Panc1 (cell line): ENCODE measurements at regions not wholly inside any gene's neighbourhood (a gene's known extent, or its start where the extent isn't known, plus 50 kb on each side); places are given as distances from the start of the nearest gene placed in this dataset.

ENCODE experiments used
- ATAC-seq: fragments of 200-7000 bp; cut with Tn5 transposase; 2 replicates; pipeline ENCODE4 v1.9.1; 2020; ENCODE audit warnings: mild to moderate bottlenecking, moderate library complexity
- BruUV-seq: library from RNA; stranded (reverse); fragments of 400-500 nt; replicated peaks from 2 replicates; lab custom pipeline; 2021; lab: Mats Ljungman, UMichigan
- CTCF ChIA-PET: fragments of 300-600 bp; sonication (Branson Sonifier 250); formaldehyde crosslinking; loops from one replicate; lab custom pipeline; 2022; ENCODE audit warnings: antibody characterized with exemption; lab: Charles Lee
- POLR2A ChIA-PET: fragments of 300-600 bp; sonication (Branson Sonifier 250); formaldehyde crosslinking; loops from one replicate; lab custom pipeline; 2022; ENCODE audit warnings: antibody characterized with exemption; lab: Charles Lee
- DNase-seq: peaks from one replicate; pipeline ENCODE4 v3.0.0-alpha.2; 2010; ENCODE audit warnings: low read depth, low spot score
- H3K27ac ChIP-seq: 2 replicates; pipeline ENCODE4 v1.5.1; 2011; ENCODE audit warnings: mild to moderate bottlenecking, low read length, inconsistent platforms
- H3K27me3 ChIP-seq: fragments of 200-500 bp; sonication (Bioruptor generic); 2 replicates; pipeline ENCODE4 v1.6.0; 2014; ENCODE audit warnings: low read length, inconsistent platforms; ENCODE audit not compliant: control insufficient read depth, insufficient read depth
- H3K36me3 ChIP-seq: fragments of 200-500 bp; sonication (Bioruptor generic); 2 replicates; pipeline ENCODE4 v1.5.1; 2014; ENCODE audit warnings: inconsistent platforms, mild to moderate bottlenecking, low read length, moderate library complexity; ENCODE audit not compliant: control insufficient read depth, insufficient read depth
- H3K4me1 ChIP-seq: 2 replicates; pipeline ENCODE4 v1.5.1; 2011; ENCODE audit warnings: inconsistent platforms, mild to moderate bottlenecking, low read length, moderate library complexity; ENCODE audit not compliant: control insufficient read depth, insufficient read depth
- H3K4me3 ChIP-seq, 2 experiments: 2 replicates each; pipeline ENCODE4 v1.5.1; 2011 to 2012; ENCODE audit warnings: low read depth in 2 of 2, low read length in 2 of 2, mild to moderate bottlenecking in 2 of 2, inconsistent platforms in 1 of 2, moderate library complexity in 1 of 2
- H3K9me3 ChIP-seq: fragments of 200-500 bp; sonication (Bioruptor generic); 2 replicates; pipeline ENCODE4 v1.5.1; 2014; ENCODE audit warnings: low read depth, mild to moderate bottlenecking, inconsistent platforms, low read length, moderate library complexity; ENCODE audit not compliant: control insufficient read depth, insufficient read depth
- CTCF ChIP-seq: fragments of 450-650 bp; IDR thresholded peaks from 2 replicates; pipeline ENCODE4 v1.5.1; 2017; ENCODE audit warnings: mild to moderate bottlenecking
- POLR2AphosphoS5 ChIP-seq: IDR thresholded peaks from 2 replicates; pipeline ENCODE4 v1.6.1; 2012; ENCODE audit warnings: mild to moderate bottlenecking, low read depth, low read length, moderate library complexity
- REST ChIP-seq, 2 experiments: IDR thresholded peaks; 2 replicates each; pipeline ENCODE4 v1.6.1; 2011 to 2012; ENCODE audit warnings: low read depth in 2 of 2, control low read depth in 1 of 2, low read length in 1 of 2, mild to moderate bottlenecking in 1 of 2, moderate library complexity in 1 of 2; ENCODE audit not compliant: insufficient read depth in 1 of 2
- SIN3A ChIP-seq: IDR thresholded peaks from 2 replicates; pipeline ENCODE4 v1.6.1; 2012; ENCODE audit warnings: low read depth, mild to moderate bottlenecking, low read length, moderate library complexity, borderline replicate concordance; ENCODE audit not compliant: insufficient read depth
- TCF7L2 ChIP-seq: IDR thresholded peaks from 2 replicates; pipeline ENCODE4 v1.6.1; 2011; ENCODE audit warnings: mild to moderate bottlenecking, low read depth, low read length, inconsistent platforms
- in situ Hi-C: cut with HindIII; loops from 2 replicates; pipeline ENCODE4 v1.10.0; 2016; ENCODE audit warnings: low sequenced_read_pairs, low pct_unique_long_range_greater_than_20kb
- intact Hi-C: fragments of 100-400 bp; cut with micrococcal nuclease; formaldehyde crosslinking; loops from one replicate; pipeline ENCODE4 v1.10.0; 2022; ENCODE audit not compliant: unreplicated experiment

GRCh38 chr1:63264161-63264560 is 58.2 kb upstream of the FOXD3 start:
- Histone ChIP-seq H3K27ac (no peak overlapping the region), H3K36me3 (no peaks in the 10 kb centered on the region), H3K27me3 (peaks cover 4% of the 10 kb centered on the region; the same call in 1 of the 2 replicates), H3K4me1 (no peaks in the 10 kb centered on the region), H3K4me3 (no peak overlapping the region), H3K9me3 (no peaks in the 10 kb centered on the region)
- ChIA-PET CTCF (no interaction called here), POLR2A (no interaction called here)
- TF ChIP-seq TCF7L2, result no peak
- TF ChIP-seq SIN3A, result no peak
- TF ChIP-seq CTCF, result no peak
- TF ChIP-seq POLR2AphosphoS5, result no peak
- no peak for TF ChIP-seq REST (IDR thresholded peaks at IDR 0.05; ENCODE audit: insufficient read depth in 1 of 2, low read depth in 2 of 2, low read length in 1 of 2)
- no TSS peak for BruUV-seq
- intact Hi-C loops, result no loop called here
- ATAC-seq, result no peak
- DNase-seq, result no peak
- in situ Hi-C loops, result no loop called here

GRCh38 chr1:63266857-63267256 is 55.5 kb upstream of the FOXD3 start:
- ATAC-seq (no peak), DNase-seq (no peak)
- H3K36me3 ChIP-seq, result no peaks in the 10 kb centered on the region
- no peak overlapping the region for H3K4me3 ChIP-seq
- H3K9me3 ChIP-seq, result no peaks in the 10 kb centered on the region
- CTCF ChIA-PET, result no interaction called here
- in situ Hi-C loops, result no loop called here
- no peaks in the 10 kb centered on the region for H3K4me1 ChIP-seq
- no peak for TF ChIP-seq REST (IDR thresholded peaks at IDR 0.05; ENCODE audit: insufficient read depth in 1 of 2, low read depth in 2 of 2, low read length in 1 of 2)
- TF ChIP-seq POLR2AphosphoS5, result no peak
- no peak for TF ChIP-seq SIN3A
- no peak for TF ChIP-seq TCF7L2
- no peak for TF ChIP-seq CTCF
- POLR2A ChIA-PET, result no interaction called here
- no TSS peak for BruUV-seq
- no peak overlapping the region for H3K27ac ChIP-seq
- intact Hi-C loops, result no loop called here
- H3K27me3 ChIP-seq, result peaks cover 4% of the 10 kb centered on the region; the same call in 1 of the 2 replicates
